Uterus (tissue), 2 donors: ENCODE measurements at regions not wholly inside any gene's neighbourhood (a gene's known extent, or its start where the extent isn't known, plus 50 kb on each side); places are given as distances from the start of the nearest gene placed in this dataset.

Experiments
- CTCF ChIP-seq, 4 experiments: fragments of 200-600 bp in 2 of 4; fragments of 450-650 bp in 2 of 4; sonication (generic) in 2 of 4; IDR thresholded peaks; one replicate each; pipeline ENCODE4 v1.5.1; 2016 to 2019; ENCODE audit warnings: antibody characterized with exemption in 4 of 4, mild to moderate bottlenecking in 2 of 4, moderate library complexity in 1 of 4
- POLR2A ChIP-seq, 2 donors: fragments of 450-650 bp; IDR thresholded peaks; one replicate each; pipeline ENCODE4 v1.6.1; 2016; ENCODE audit warnings: antibody characterized with exemption in 2 of 2, mild to moderate bottlenecking in 1 of 2, moderate library complexity in 1 of 2

GRCh38 chr19:41510484-41510883 is 65.5 kb upstream of the CEACAM21 start:
- TF ChIP-seq CTCF (IDR thresholded peaks at IDR 0.05) = no peak
- no peak for TF ChIP-seq POLR2A (IDR thresholded peaks at IDR 0.05)
